Skeletal muscle tissue (tissue), 3 donors: ENCODE measurements at regions not wholly inside any gene's neighbourhood (a gene's known extent, or its start where the extent isn't known, plus 50 kb on each side); places are given as distances from the start of the nearest gene placed in this dataset.

Experiments
- H3K27ac ChIP-seq: one replicate; pipeline ENCODE4 v1.7.0; 2013; ENCODE audit warnings: mild to moderate bottlenecking, low read depth, low read length, inconsistent platforms
- H3K27me3 ChIP-seq, 3 donors: one replicate each; pipeline ENCODE4 v1.7.0; 2013; ENCODE audit warnings: low read length in 3 of 3; ENCODE audit not compliant: control insufficient read depth in 3 of 3, insufficient read depth in 3 of 3
- H3K36me3 ChIP-seq, 3 donors: one replicate each; pipeline ENCODE4 v1.7.0; 2013; ENCODE audit warnings: low read length in 3 of 3; ENCODE audit not compliant: control insufficient read depth in 3 of 3, insufficient read depth in 3 of 3
- H3K4me1 ChIP-seq, 3 donors: one replicate each; pipeline ENCODE4 v1.7.0; 2013; ENCODE audit warnings: low read length in 3 of 3, mild to moderate bottlenecking in 3 of 3; ENCODE audit not compliant: control insufficient read depth in 3 of 3, insufficient read depth in 3 of 3
- H3K4me3 ChIP-seq, 3 donors: one replicate each; pipeline ENCODE4 v1.7.0; 2013; ENCODE audit warnings: low read length in 3 of 3
- H3K9ac ChIP-seq, 3 donors: one replicate each; pipeline ENCODE4 v1.7.0; 2013; ENCODE audit warnings: low read length in 3 of 3, mild to moderate bottlenecking in 3 of 3, moderate library complexity in 2 of 3, low read depth in 1 of 3
- H3K9me3 ChIP-seq, 3 donors: one replicate each; pipeline ENCODE4 v1.7.0; 2013; ENCODE audit warnings: low read length in 3 of 3; ENCODE audit not compliant: control insufficient read depth in 3 of 3
- donor health status: Osteomylitis.

GRCh38 chr20:43265449-43265848, 75.7 kb upstream of the PTPRT start:
- Histone ChIP-seq H3K9me3 (no peaks in the 10 kb centered on the region), H3K27me3 (peaks cover 2 to 8% (median 3%) of the 10 kb centered on the region in 3 donors), H3K4me1 (no peaks in the 10 kb centered on the region), H3K4me3 (no peak overlapping the region), H3K27ac (no peak overlapping the region), H3K9ac (no peak overlapping the region), H3K36me3 (no peaks in the 10 kb centered on the region)

DNA sequence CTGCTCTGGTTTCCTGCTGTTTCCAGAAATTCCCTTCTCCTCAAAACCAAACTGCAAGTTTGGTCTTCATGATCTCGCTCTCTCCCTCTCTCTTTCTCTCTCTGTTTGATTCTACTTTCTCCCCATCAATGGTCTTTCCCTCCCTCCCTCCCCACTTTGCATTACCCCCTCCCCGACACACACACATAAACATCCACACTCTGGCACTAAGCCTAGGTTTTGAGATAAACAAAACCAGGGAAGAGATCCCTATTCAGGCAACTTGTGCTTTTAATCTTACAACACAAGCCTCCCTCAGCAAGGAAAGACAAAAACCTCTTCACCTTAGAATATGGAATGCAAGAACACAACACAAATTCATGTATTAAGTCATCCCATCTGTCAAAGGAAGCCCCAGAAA, 73.5 kb upstream of the PTPRT start:
- Histone ChIP-seq H3K36me3 (no peaks in the 10 kb centered on the region), H3K4me3 (no peak overlapping the region), H3K9ac (no peak overlapping the region), H3K4me1 (no peaks in the 10 kb centered on the region), H3K27ac (no peak overlapping the region), H3K9me3 (no peaks in the 10 kb centered on the region), H3K27me3 (peaks cover 0 to 6% (median 2%) of the 10 kb centered on the region in 3 donors)

GRCh38 chr20:43262341-43262740, 72.6 kb upstream of the PTPRT start:
- Histone ChIP-seq H3K36me3 (no peaks in the 10 kb centered on the region), H3K9ac (no peak overlapping the region), H3K9me3 (no peaks in the 10 kb centered on the region), H3K4me3 (no peak overlapping the region), H3K4me1 (no peaks in the 10 kb centered on the region), H3K27me3 (peaks cover 0 to 6% (median 2%) of the 10 kb centered on the region in 3 donors), H3K27ac (no peak overlapping the region)

DNA sequence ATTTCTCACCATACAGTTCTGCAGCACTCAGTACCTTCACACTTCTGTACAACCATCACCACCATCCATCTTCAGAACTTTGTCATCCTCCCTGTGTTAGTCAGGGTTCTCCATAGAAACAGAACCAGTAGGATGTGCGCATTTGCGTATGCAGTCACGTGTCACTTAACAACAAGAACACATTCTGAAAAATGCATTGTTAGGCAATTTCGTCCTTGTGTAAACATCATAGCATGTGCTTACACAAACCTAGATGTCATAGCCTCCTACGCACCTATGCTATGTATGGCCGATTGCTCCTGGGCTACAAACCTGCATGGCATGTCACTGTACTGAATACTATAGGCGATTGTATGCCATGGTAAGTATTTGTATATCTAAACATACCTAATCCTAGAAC, 66.2 kb upstream of the PTPRT start:
- Histone ChIP-seq H3K36me3 (no peaks in the 10 kb centered on the region), H3K4me3 (no peak overlapping the region)

GRCh38 chr20:43252761-43253160, 63.1 kb upstream of the PTPRT start:
- Histone ChIP-seq H3K27me3 (no peaks in the 10 kb centered on the region), H3K9ac (no peak overlapping the region), H3K9me3 (no peaks in the 10 kb centered on the region), H3K27ac (no peak overlapping the region), H3K36me3 (no peaks in the 10 kb centered on the region), H3K4me3 (no peak overlapping the region), H3K4me1 (no peaks in the 10 kb centered on the region)

More for the DNA sequence above, 66.2 kb upstream of the PTPRT start:
- Histone ChIP-seq H3K27ac (no peak overlapping the region), H3K9me3 (no peaks in the 10 kb centered on the region), H3K9ac (no peak overlapping the region), H3K4me1 (no peaks in the 10 kb centered on the region), H3K27me3 (no peaks in the 10 kb centered on the region)

DNA sequence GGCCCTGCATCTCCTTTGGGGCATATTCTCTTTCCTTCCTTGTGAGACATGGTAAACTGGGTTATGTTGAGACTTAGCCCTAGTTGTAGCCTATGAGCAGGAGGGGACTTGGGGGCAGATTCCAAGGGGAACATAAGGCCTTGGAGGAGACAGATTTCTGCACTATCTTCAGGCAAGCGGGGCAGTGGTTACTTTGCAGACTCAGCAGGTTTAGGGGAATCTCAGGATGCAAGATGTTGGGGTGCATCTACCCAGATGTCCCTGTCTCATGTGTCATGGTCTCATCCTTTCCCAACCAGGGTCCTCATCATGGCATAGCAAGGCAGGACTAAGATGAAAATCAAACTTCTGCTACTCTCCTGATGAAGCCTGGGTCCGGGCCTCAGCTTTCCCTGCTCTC, 58.6 kb upstream of the PTPRT start:
- H3K9ac ChIP-seq: no peak overlapping the region
- H3K4me1 ChIP-seq: no peaks in the 10 kb centered on the region
- no peaks in the 10 kb centered on the region for H3K36me3 ChIP-seq
- no peaks in the 10 kb centered on the region for H3K9me3 ChIP-seq
- no peak overlapping the region for H3K4me3 ChIP-seq
- no peak overlapping the region for H3K27ac ChIP-seq
- H3K27me3 ChIP-seq: peaks cover 0 to 2% (median 0%) of the 10 kb centered on the region in 3 donors

GRCh38 chr20:43247361-43247760, 57.7 kb upstream of the PTPRT start:
- Histone ChIP-seq H3K4me1 (no peaks in the 10 kb centered on the region), H3K4me3 (no peak overlapping the region), H3K9me3 (no peaks in the 10 kb centered on the region), H3K9ac (no peak overlapping the region), H3K27ac (no peak overlapping the region), H3K36me3 (no peaks in the 10 kb centered on the region), H3K27me3 (peaks cover 0 to 6% (median 4%) of the 10 kb centered on the region in 3 donors)

DNA sequence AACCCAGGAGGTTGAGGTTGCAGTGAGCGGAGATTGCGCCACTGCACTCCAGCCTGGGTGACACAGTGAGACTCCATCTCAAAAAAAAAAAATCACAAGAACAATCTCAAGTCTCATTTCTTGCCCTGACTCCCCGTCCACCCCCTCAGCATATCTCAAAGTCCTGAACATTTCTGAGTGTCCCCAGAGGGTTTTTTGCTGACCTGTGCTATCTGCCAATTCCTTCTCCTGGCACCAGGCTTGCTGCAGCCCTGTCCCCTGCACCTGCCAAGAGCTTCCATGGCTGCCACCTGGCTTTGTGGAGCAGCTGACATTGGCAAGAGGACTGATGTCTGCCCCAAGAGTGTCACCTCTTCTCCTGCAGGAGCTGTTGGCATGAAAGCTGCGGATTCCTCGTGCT, 54.9 kb upstream of the PTPRT start:
- H3K4me1 ChIP-seq: no peaks in the 10 kb centered on the region
- no peak overlapping the region for H3K27ac ChIP-seq
- no peaks in the 10 kb centered on the region for H3K36me3 ChIP-seq
- H3K27me3 ChIP-seq: peaks cover 0 to 6% (median 4%) of the 10 kb centered on the region in 3 donors
- H3K4me3 ChIP-seq: no peak overlapping the region
- H3K9ac ChIP-seq: no peak overlapping the region
- H3K9me3 ChIP-seq: no peaks in the 10 kb centered on the region

GRCh38 chr20:43243672-43244269, 54.1 kb upstream of the PTPRT start:
- H3K4me1 ChIP-seq: no peaks in the 10 kb centered on the region
- H3K27ac ChIP-seq: no peak overlapping the region
- no peaks in the 10 kb centered on the region for H3K9me3 ChIP-seq
- no peak overlapping the region for H3K4me3 ChIP-seq
- no peaks in the 10 kb centered on the region for H3K36me3 ChIP-seq
- H3K27me3 ChIP-seq: peaks cover 0 to 6% (median 4%) of the 10 kb centered on the region in 3 donors
- H3K9ac ChIP-seq: no peak overlapping the region

GRCh38 chr20:43241057-43241702, 51.5 kb upstream of the PTPRT start:
- peaks cover 0 to 6% (median 6%) of the 10 kb centered on the region in 3 donors for H3K27me3 ChIP-seq
- no peak overlapping the region for H3K27ac ChIP-seq
- no peaks in the 10 kb centered on the region for H3K9me3 ChIP-seq
- no peak overlapping the region for H3K4me3 ChIP-seq
- H3K9ac ChIP-seq: no peak overlapping the region
- no peaks in the 10 kb centered on the region for H3K36me3 ChIP-seq
- no peaks in the 10 kb centered on the region for H3K4me1 ChIP-seq
